ENCODE measurements at regions not wholly inside any gene's neighbourhood (a gene's known extent, or its start where the extent isn't known, plus 50 kb on each side); places are given as distances from the start of the nearest gene placed in this dataset.

GRCh38 chr4:85411386-85411785 is 63.6 kb upstream of the ARHGAP24 start:
- Histone ChIP-seq H3K9me3 (no peaks in the 10 kb centered on the region), H3K36me3 (replicated peaks) (no peaks in the 10 kb centered on the region), H3K4me1 (no peaks in the 10 kb centered on the region), H3K27me3 (ENCODE audit: low read depth) (no peaks in the 10 kb centered on the region), H3K4me3 (no peak overlapping the region)
- no peak for DNase-seq (ENCODE audit: low spot score in 2 of 2)
- in situ Hi-C loops (cut with MboI; ENCODE audit: low sequenced_read_pairs): no loop called here

GRCh38 chr4:85414972-85415371 is 60.0 kb upstream of the ARHGAP24 start:
- Histone ChIP-seq H3K4me1 (no peaks in the 10 kb centered on the region), H3K36me3 (replicated peaks) (no peaks in the 10 kb centered on the region), H3K4me3 (no peak overlapping the region), H3K9me3 (no peaks in the 10 kb centered on the region), H3K27me3 (ENCODE audit: low read depth) (no peaks in the 10 kb centered on the region)
- in situ Hi-C loops (cut with MboI; ENCODE audit: low sequenced_read_pairs): no loop called here
- no peak for DNase-seq (ENCODE audit: low spot score in 2 of 2)

- no peak overlapping the region for H3K4me3 ChIP-seq
- no peaks in the 10 kb centered on the region for H3K27me3 ChIP-seq (ENCODE audit: low read depth)
- no peaks in the 10 kb centered on the region for H3K9me3 ChIP-seq
- H3K36me3 ChIP-seq (replicated peaks): no peaks in the 10 kb centered on the region
- H3K4me1 ChIP-seq: no peaks in the 10 kb centered on the region
- in situ Hi-C loops (cut with MboI; ENCODE audit: low sequenced_read_pairs): no loop called here
- DNase-seq (ENCODE audit: low spot score in 2 of 2): no peak
These were observed 58.9 kb upstream of the ARHGAP24 start for GRCh38 chr4:85416094-85416493.

- H3K4me3 ChIP-seq: no peak overlapping the region
- in situ Hi-C loops (cut with MboI; ENCODE audit: low sequenced_read_pairs): no loop called here
- DNase-seq (ENCODE audit: low spot score in 2 of 2): no peak
These were observed 55.8 kb upstream of the ARHGAP24 start for GRCh38 chr4:85419103-85419502.

GRCh38 chr4:85420831-85421230 is 54.1 kb upstream of the ARHGAP24 start:
- in situ Hi-C loops (cut with MboI; ENCODE audit: low sequenced_read_pairs): no loop called here
- no peak overlapping the region for H3K4me3 ChIP-seq

More at GRCh38 chr4:85419103-85419502, 55.8 kb upstream of the ARHGAP24 start:
- Histone ChIP-seq H3K36me3 (replicated peaks) (no peaks in the 10 kb centered on the region), H3K27me3 (ENCODE audit: low read depth) (no peaks in the 10 kb centered on the region), H3K9me3 (no peaks in the 10 kb centered on the region), H3K4me1 (no peaks in the 10 kb centered on the region)

GRCh38 chr4:85423431-85423830 is 51.5 kb upstream of the ARHGAP24 start:
- in situ Hi-C loops (cut with MboI; ENCODE audit: low sequenced_read_pairs): no loop called here
- Histone ChIP-seq H3K4me1 (peaks cover 6% of the 10 kb centered on the region), H3K36me3 (replicated peaks) (no peaks in the 10 kb centered on the region), H3K27me3 (ENCODE audit: low read depth) (no peaks in the 10 kb centered on the region), H3K4me3 (no peak overlapping the region), H3K9me3 (no peaks in the 10 kb centered on the region)
- DNase-seq (ENCODE audit: low spot score in 2 of 2): no peak

More at GRCh38 chr4:85420831-85421230, 54.1 kb upstream of the ARHGAP24 start:
- no peaks in the 10 kb centered on the region for H3K27me3 ChIP-seq (ENCODE audit: low read depth)
- H3K9me3 ChIP-seq: no peaks in the 10 kb centered on the region
- no peak for DNase-seq (ENCODE audit: low spot score in 2 of 2)
- H3K36me3 ChIP-seq (replicated peaks): no peaks in the 10 kb centered on the region
- no peaks in the 10 kb centered on the region for H3K4me1 ChIP-seq

All from HAP-1 (cell line).